GM19023 (cell line): ENCODE measurements at regions not wholly inside any gene's neighbourhood (a gene's known extent, or its start where the extent isn't known, plus 50 kb on each side); places are given as distances from the start of the nearest gene placed in this dataset.
"Not testable (repeated sequence)": the region's sequence is repeated elsewhere in the genome, so short reads cannot be mapped to it uniquely, and the experiment has no call there.

Experiments used
- ATAC-seq: cut with Tn5 transposase; IDR thresholded peaks from one replicate; pipeline ENCODE4 v1.9.1; 2021; ENCODE audit warnings: mild to moderate bottlenecking, moderate library complexity; ENCODE audit not compliant: unreplicated experiment

- no peak for ATAC-seq
Measured at GRCh38 chr7:13117103-13117502, 429.7 kb downstream of the ARL4A start.

GRCh38 chr7:13117592-13117991 lies 430.2 kb downstream of the ARL4A start:
- ATAC-seq, result no peak

GRCh38 chr7:13124629-13125028 lies 437.2 kb downstream of the ARL4A start:
- ATAC-seq, result not testable (repeated sequence)

GRCh38 chr7:13126347-13126746 lies 438.9 kb downstream of the ARL4A start:
- no peak for ATAC-seq

- no peak for ATAC-seq
Measured at GRCh38 chr7:13130321-13130720, 442.9 kb downstream of the ARL4A start.

GRCh38 chr7:13130906-13131305 lies 443.5 kb downstream of the ARL4A start:
- not testable (repeated sequence) for ATAC-seq

GRCh38 chr7:13132314-13132713 lies 444.9 kb downstream of the ARL4A start:
- no peak for ATAC-seq

GRCh38 chr7:13136345-13136744 lies 448.9 kb downstream of the ARL4A start:
- not testable (repeated sequence) for ATAC-seq

GRCh38 chr7:13139436-13139835 lies 452.0 kb downstream of the ARL4A start:
- no peak for ATAC-seq

- no peak for ATAC-seq
Measured at GRCh38 chr7:13144673-13145072, 457.2 kb downstream of the ARL4A start.

GRCh38 chr7:13148548-13148947 lies 461.1 kb downstream of the ARL4A start:
- ATAC-seq, result no peak

- no peak for ATAC-seq
Measured at GRCh38 chr7:13151978-13152377, 464.5 kb downstream of the ARL4A start.

- no peak for ATAC-seq
Measured at GRCh38 chr7:13152755-13153154, 465.3 kb downstream of the ARL4A start.

- ATAC-seq, result no peak
Measured at GRCh38 chr7:13153266-13153665, 465.8 kb downstream of the ARL4A start.

GRCh38 chr7:13153742-13154141 lies 466.3 kb downstream of the ARL4A start:
- ATAC-seq, result no peak

- no peak for ATAC-seq
Measured at GRCh38 chr7:13155188-13155587, 467.8 kb downstream of the ARL4A start.

GRCh38 chr7:13159003-13159402 lies 471.6 kb downstream of the ARL4A start:
- no peak for ATAC-seq

GRCh38 chr7:13159467-13160184 lies 472.2 kb downstream of the ARL4A start:
- ATAC-seq, result no peak

- ATAC-seq, result no peak
Measured at GRCh38 chr7:13161125-13161524, 473.7 kb downstream of the ARL4A start.

- ATAC-seq, result no peak
Measured at GRCh38 chr7:13165854-13166253, 478.4 kb downstream of the ARL4A start.

- ATAC-seq, result no peak
Measured at GRCh38 chr7:13166801-13167200, 479.4 kb downstream of the ARL4A start.

- no peak for ATAC-seq
Measured at GRCh38 chr7:13169356-13169755, 481.9 kb downstream of the ARL4A start.

GRCh38 chr7:13174991-13175390 lies 487.6 kb downstream of the ARL4A start:
- no peak for ATAC-seq
